Daoy (cell line): ENCODE measurements at regions not wholly inside any gene's neighbourhood (a gene's known extent, or its start where the extent isn't known, plus 50 kb on each side); places are given as distances from the start of the nearest gene placed in this dataset.

Source experiments
- DNase-seq: peaks from one replicate; pipeline ENCODE4 v3.0.0-alpha.2; 2015; ENCODE audit warnings: low read depth

- no peak for DNase-seq
Measured at GRCh38 chr9:86659413-86660046, 287.8 kb downstream of the GAS1 start.

GRCh38 chr9:86655147-86655546, 292.2 kb downstream of the GAS1 start:
- no peak for DNase-seq

GRCh38 chr9:86653466-86653865, 293.8 kb downstream of the GAS1 start:
- no peak for DNase-seq

- no peak for DNase-seq
Measured at GRCh38 chr9:86652736-86653135, 294.6 kb downstream of the GAS1 start.

- no peak for DNase-seq
Measured at GRCh38 chr9:86649913-86650312, 295.7 kb upstream of the TUT7 start.

- DNase-seq = no peak
Measured at GRCh38 chr9:86648828-86649170, 294.6 kb upstream of the TUT7 start.

GRCh38 chr9:86648156-86648827, 294.1 kb upstream of the TUT7 start:
- no peak for DNase-seq

- DNase-seq = no peak
Measured at GRCh38 chr9:86645303-86645702, 291.1 kb upstream of the TUT7 start.

- no peak for DNase-seq
Measured at GRCh38 chr9:86644675-86645034, 290.4 kb upstream of the TUT7 start.

GRCh38 chr9:86643946-86644674, 289.9 kb upstream of the TUT7 start:
- DNase-seq = no peak

- DNase-seq = no peak
Measured at GRCh38 chr9:86642721-86643120, 288.5 kb upstream of the TUT7 start.

- DNase-seq = no peak
Measured at GRCh38 chr9:86641970-86642369, 287.8 kb upstream of the TUT7 start.

GRCh38 chr9:86639899-86640379, 285.7 kb upstream of the TUT7 start:
- DNase-seq = peak; percentile 30

GRCh38 chr9:86639287-86639686, 285.1 kb upstream of the TUT7 start:
- no peak for DNase-seq

- DNase-seq = no peak
Measured at GRCh38 chr9:86638109-86638508, 283.9 kb upstream of the TUT7 start.

- DNase-seq = peak; percentile 68
Measured at GRCh38 chr9:86637515-86637914, 283.3 kb upstream of the TUT7 start.

- DNase-seq = no peak
Measured at GRCh38 chr9:86636519-86636918, 282.3 kb upstream of the TUT7 start.

- DNase-seq = no peak
Measured at GRCh38 chr9:86636038-86636437, 281.8 kb upstream of the TUT7 start.

GRCh38 chr9:86634501-86634900, 280.3 kb upstream of the TUT7 start:
- DNase-seq = no peak

GRCh38 chr9:86633945-86634344, 279.7 kb upstream of the TUT7 start:
- no peak for DNase-seq

- no peak for DNase-seq
Measured at GRCh38 chr9:86632537-86632936, 278.3 kb upstream of the TUT7 start.

GRCh38 chr9:86629530-86629929, 275.3 kb upstream of the TUT7 start:
- no peak for DNase-seq

- no peak for DNase-seq
Measured at GRCh38 chr9:86626802-86627201, 272.6 kb upstream of the TUT7 start.
